HG03520 (cell line): ENCODE measurements at regions not wholly inside any gene's neighbourhood (a gene's known extent, or its start where the extent isn't known, plus 50 kb on each side); places are given as distances from the start of the nearest gene placed in this dataset.
"Not testable (repeated sequence)": the region's sequence is repeated elsewhere in the genome, so short reads cannot be mapped to it uniquely, and the experiment has no call there.

Source experiments
- ATAC-seq: cut with Tn5 transposase; IDR thresholded peaks from one replicate; pipeline ENCODE4 v1.9.1; 2021; ENCODE audit warnings: mild to moderate bottlenecking, moderate library complexity; ENCODE audit not compliant: unreplicated experiment

DNA sequence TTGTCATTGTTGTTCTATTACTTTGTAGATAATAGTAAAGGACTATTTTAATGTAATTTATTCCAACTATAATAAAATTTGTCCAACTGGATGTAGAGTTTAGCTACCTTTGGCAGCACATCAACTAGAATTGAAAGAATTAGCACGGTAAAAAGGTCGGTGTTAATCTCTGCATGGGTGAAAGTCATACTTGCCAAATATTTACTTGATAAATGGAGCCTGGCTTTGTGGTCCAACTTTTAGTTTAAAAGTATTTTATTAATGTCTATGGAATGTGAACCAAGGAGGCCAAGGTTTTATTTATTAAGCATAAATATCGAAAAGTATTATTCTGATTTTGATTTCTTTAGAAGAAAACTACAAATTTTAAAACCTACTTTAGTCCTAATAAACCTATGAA, 1389.0 kb downstream of the PCDH9 start:
- ATAC-seq = no peak

- ATAC-seq = no peak
Measured at GRCh38 chr13:65836066-65836465, 1394.1 kb downstream of the PCDH9 start.

DNA sequence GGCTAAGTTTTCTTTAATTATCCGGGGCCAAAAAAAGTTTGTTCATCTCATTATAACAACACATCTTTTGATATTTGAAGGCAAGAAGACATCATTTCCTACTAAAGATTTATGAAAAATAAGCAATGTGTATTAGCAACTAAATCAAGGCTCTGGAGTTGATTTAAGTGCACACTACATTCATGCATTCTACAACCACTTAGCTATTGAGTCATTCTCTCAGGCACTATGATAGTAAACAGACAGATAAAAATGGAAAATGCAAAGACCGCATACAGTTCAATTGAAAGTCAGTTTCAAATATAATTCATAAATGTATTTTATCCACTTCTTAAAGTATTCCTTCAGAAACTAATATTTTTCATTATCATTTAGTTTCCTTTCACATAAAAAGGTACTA, 1395.2 kb downstream of the PCDH9 start:
- no peak for ATAC-seq

DNA sequence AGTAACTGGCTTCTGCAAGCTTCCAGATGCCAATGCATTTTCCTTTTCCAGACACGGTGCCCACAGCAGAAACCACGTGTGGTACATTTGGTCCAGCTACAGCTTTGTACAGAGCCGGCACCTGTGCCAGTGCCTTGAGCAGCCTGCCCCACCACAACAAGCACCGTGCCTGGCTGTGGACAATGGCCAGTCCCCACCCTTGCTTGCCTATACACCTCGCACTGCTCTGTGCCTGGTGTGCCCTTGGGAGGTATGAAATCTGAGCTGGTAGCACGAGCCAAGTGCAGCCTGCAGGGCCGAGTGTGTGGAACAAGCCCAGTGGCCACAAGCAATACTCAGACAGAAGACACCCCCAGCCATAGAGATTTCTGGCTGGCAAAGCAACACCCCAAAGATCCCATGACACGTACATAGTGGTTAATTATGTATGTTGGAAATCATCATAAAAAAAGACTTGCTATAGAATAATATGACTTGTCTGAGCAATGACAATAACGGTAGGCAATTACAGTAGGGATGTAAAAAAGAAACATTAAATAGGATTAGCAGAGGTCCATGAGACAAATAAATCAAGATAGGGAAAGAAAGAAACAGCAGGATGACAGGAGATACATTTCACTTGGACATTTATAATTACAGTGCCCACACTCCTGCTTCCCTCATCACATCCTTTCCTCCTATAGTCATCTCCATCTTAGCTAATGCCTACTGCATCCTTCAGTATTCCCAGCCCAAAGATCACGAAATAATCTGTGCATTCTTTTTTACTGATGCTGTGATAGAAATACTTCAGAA, 1399.5 kb downstream of the PCDH9 start:
- no peak for ATAC-seq

DNA sequence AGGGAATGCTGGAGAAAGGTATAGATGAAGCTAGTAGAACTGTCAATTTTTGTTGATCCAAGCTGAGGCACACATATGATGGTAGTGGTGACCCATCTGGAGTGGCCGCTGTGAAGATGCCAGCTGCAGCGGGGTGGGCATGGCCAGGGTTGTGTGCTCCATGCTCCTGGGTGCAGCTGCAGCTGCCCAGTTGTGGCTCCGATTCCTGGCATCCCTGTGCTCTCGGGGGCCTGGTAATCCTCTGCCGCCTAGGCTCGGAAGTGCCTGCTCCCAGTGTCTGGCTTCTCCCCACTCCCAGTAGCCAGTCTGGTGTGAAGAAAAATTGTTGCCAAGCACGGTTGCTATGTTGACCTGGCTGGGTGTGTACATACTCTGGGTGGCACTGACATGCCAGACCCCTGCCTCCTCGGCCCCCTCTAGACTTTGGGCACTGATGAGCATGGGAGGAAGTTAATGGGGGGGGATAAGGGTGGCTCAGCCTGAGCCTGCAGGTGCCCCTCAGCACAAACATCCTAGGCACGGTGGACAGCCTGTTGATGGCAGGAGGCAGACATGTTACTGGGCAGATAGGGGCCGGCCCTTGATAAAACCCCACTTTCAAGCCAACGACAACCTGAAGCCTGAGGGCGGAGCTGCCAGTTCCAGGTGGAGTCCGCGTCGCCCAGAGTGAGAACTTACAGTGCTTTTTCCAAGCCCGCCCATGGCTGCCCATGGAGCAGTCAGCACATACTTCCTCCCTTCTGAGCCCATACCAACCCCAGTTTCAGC, 1400.7 kb downstream of the PCDH9 start:
- no peak for ATAC-seq

DNA sequence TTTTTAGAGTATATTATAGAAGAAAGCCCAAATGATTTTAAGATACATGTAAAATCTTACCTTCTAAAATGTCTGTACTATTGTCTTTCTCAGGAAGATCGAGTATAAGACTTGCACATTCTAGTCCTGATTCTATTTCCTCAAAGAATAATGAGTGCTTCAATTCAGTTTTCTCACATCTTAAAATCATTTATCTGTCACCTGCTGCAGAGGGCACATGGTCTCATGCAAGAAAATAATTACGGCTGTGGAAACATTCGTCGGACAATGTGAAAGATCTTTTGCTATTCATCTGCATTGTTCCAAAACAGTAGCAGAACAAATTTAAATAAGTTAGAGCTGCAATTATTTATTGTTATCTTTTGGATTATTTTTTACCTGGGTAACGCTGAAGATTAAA, 1403.5 kb downstream of the PCDH9 start:
- ATAC-seq = no peak

DNA sequence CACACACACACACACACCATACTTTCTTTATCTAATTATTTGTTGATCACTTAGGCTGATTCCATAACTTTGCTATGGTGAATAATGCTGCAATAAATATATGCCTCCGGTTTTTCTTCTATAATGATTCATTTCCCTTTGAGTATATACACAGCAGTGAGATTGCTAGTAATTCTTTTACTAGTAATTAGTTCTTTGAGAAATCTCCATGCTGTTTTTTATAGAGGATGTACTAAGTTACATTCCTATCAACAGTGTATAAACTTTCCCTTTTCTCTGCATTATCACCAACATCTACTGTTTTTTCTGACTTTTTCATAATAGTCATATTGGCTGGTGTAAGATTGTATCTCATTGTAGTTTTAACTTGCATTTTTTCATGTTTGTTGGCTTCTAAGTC, 1405.1 kb downstream of the PCDH9 start:
- ATAC-seq = no peak

GRCh38 chr13:65808061-65808460, 1422.1 kb downstream of the PCDH9 start:
- no peak for ATAC-seq

- ATAC-seq = no peak
Measured at GRCh38 chr13:65803530-65804392, 1426.4 kb downstream of the PCDH9 start.

GRCh38 chr13:65789815-65790214, 1440.3 kb downstream of the PCDH9 start:
- ATAC-seq = no peak

DNA sequence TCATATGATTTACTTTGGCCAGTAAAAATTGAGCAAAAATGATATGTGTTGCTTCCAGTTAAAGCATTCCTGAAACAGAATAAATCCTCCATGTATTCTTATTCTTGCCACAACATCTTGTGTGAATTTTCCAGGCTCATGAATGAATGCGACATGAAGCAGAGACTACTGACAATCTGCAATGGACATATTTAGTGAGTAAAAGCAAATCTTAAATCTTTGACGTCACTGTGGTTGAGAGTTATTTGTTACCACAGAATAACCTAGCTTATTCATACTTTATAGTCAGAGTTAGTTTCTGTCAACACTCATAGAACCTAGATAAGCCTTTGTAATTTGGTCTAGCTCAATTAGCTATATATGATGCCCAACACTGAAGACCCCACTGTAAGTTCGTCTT, 1443.1 kb downstream of the PCDH9 start:
- no peak for ATAC-seq

DNA sequence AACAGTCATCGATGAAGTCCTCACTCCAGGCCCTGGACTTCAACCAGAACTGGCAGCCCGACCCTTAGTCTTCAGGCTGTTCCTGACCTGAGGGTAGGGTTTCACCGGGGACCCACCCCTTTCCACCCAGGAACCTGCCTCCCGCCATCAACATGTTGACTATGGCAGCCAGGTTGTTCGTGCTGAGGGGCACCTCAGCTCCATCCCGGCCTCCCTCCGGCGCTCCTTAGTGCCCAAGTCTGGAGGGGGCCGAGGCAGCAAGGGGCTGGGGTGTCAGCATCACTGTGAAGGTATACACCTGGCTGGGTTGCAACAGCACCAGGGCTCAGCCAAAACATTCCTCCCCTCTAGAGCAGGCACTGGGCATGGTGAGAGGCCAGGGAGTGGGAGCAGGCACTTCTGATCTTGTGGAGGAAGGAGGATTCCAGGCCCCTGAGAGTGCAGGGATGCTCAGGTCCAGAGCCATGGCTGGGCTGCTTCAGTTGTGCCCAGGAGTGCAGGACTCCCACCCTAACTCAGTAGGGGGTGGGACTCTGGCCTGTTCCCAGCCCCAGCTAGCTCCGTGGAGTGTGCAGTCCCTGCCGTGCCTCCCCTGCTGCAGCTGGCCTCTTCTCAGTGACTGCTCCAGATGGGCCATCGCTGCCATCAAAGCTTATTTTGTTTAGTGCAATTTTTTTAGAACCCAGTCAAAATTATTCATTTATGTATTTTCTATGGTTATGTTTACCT, 1445.9 kb downstream of the PCDH9 start:
- ATAC-seq = no peak

GRCh38 chr13:65783383-65783782, 1446.8 kb downstream of the PCDH9 start:
- no peak for ATAC-seq

DNA sequence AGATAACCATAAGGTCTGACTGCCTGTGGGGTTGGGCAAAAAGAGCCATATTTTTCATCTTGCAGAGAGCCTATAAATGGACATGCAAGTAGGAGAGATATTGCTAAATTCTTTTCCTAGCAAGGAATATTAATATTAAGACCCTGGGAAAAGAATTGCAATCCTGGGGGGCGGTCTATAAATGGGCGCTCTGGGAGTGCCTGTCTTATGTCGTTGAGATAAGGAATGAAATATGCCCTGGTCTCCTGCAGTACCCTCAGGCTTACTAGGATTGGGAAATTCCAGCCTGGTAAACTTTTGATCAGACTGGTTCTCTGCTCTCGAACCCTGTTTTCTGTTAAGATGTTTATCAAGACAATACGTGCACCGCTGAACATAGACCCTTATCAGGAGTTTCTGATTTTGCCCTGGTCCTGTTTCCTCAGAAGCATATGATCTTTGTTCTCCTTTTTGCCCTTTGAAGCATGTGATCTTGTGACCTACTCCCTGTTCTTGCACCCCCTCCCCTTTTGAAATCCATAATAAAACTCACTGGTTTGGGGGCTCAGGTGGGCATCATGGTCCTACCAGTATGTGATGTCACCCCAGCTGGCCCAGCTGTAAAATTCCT, 1458.3 kb downstream of the PCDH9 start:
- ATAC-seq = not testable (repeated sequence)

GRCh38 chr13:65768545-65768944, 1461.6 kb downstream of the PCDH9 start:
- ATAC-seq = no peak

- ATAC-seq = no peak
Measured at GRCh38 chr13:65763811-65764210, 1466.3 kb downstream of the PCDH9 start.

DNA sequence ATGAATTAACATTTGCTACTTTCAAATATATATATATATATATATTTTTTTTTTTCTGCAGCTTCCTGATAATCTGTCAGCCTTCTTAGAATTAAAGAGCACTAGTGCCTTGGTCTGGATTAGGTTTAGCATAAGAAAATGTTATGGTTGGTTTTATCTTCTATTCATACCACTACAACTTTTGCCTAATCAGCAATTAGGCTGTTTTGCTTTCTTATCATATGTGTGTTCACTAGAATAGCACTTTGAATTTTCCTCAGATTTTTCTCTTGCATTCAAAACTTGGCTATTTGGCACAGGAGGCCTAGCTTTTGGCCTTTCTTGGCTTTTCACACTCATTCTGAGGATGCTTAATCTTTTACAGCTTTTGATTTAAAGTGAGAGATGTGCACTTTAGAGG, 1468.1 kb downstream of the PCDH9 start:
- ATAC-seq = no peak

DNA sequence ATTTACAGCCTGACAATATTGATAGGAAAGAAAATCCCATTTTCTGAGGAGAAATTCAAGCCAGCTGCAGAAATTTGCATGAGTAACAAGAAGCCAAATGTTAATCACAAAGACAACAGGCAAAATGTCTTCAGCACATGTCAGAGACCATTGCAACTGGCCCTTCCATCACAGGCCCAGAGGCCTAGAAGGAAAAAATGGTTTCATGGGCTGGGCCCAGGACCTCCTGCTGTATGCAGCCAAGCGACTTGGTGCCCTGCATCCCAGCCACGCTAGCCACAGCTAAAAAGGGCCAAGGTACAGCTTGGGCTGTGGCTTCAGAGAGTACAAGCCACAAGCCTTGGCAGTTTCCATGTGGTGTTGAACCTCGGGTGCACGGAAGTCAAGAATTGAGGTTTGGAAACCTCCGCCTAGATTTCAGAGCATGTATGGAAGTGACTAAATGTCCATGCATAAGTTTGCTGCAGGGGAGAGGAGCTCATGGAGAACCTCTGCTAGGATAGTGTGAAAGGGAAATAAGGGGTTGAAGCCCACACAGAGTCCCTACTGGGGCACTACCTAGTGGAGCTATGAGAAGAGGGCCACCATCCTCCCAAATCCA, 1474.0 kb downstream of the PCDH9 start:
- no peak for ATAC-seq

- no peak for ATAC-seq
Measured at GRCh38 chr13:65748227-65748626, 1481.9 kb downstream of the PCDH9 start.

DNA sequence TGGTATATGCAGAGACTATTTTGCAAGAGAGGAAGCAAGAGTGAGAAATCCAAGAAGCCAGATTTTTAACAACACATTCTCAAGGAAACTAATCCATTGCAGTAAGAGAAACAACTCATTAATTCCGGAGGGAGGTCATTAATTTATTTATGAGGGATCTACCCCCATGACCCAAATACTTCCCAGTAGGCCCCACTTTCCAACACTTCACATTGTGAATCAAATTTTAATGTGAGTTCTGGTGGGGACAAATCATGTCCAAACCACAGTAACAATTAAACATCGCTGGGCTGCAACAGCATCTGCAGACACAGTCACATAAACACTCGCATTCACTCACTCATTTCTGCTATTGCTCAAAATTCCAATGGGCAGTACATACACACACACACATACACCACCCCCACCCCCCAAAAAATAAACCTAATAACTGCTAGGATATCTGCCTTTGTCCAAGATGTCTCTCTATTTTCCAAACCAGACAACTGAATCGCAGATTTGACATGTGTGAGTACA, 1483.7 kb downstream of the PCDH9 start:
- no peak for ATAC-seq
